Adrenal gland (tissue), 9 donors: ENCODE measurements at regions not wholly inside any gene's neighbourhood (a gene's known extent, or its start where the extent isn't known, plus 50 kb on each side); places are given as distances from the start of the nearest gene placed in this dataset.

ENCODE experiments used
- DNase-seq, 7 donors: peaks; one replicate each; pipeline ENCODE4 v3.0.0-alpha.2; 2019 to 2020
- H3K27ac ChIP-seq, 5 donors: fragments of 200-600 bp; sonication (generic) in 4 of 5; 1 replicate in 3 of 5; 2 replicates in 2 of 5; pipeline versions ENCODE4 v1.5.1 to v1.8.0; 2016 to 2020; ENCODE audit warnings: mild to moderate bottlenecking in 1 of 5
- H3K27me3 ChIP-seq: fragments of 200-600 bp; 2 replicates; pipeline ENCODE4 v1.8.0; 2021
- H3K36me3 ChIP-seq, 2 donors: fragments of 200-600 bp; replicated peaks in 1 of 2; 1 replicate in 1 of 2; 2 replicates in 1 of 2; pipeline versions ENCODE4 v1.5.1 to v1.8.0; 2018 to 2022
- H3K4me1 ChIP-seq, 2 donors: fragments of 200-600 bp; replicated peaks in 1 of 2; 1 replicate in 1 of 2; 2 replicates in 1 of 2; pipeline versions ENCODE4 v1.5.1 to v1.8.0; 2018 to 2021
- H3K4me3 ChIP-seq, 4 donors: fragments of 200-600 bp; sonication (generic) in 3 of 4; one replicate each; pipeline ENCODE4 v1.5.1; 2016 to 2018
- H3K9me3 ChIP-seq, 3 donors: fragments of 200-600 bp; sonication (generic) in 1 of 3; replicated peaks in 1 of 3; 1 replicate in 2 of 3; 2 replicates in 1 of 3; pipeline versions ENCODE4 v1.5.1 to v1.8.0; 2016 to 2021
- CTCF ChIP-seq, 6 experiments: fragments of 450-650 bp in 4 of 6; fragments of 200-600 bp in 2 of 6; sonication (generic) in 1 of 6; IDR thresholded peaks; 1 replicate in 5 of 6; 2 replicates in 1 of 6; pipeline versions ENCODE4 v1.5.1 to v1.8.0; 2016 to 2021; ENCODE audit warnings: antibody characterized with exemption in 6 of 6, mild to moderate bottlenecking in 2 of 6, moderate library complexity in 1 of 6
- POLR2A ChIP-seq, 2 donors: fragments of 450-650 bp; IDR thresholded peaks; one replicate each; pipeline ENCODE4 v1.6.1; 2017; ENCODE audit warnings: antibody characterized with exemption in 2 of 2, mild to moderate bottlenecking in 2 of 2, moderate library complexity in 1 of 2
- WGBS, 4 donors: extraction: QIAGEN DNeasy Blood & Tissue Kit in 2 of 4; methylation state at CpG; one replicate each; pipeline versions ENCODE4 v1.1.5 to v1.1.7; 2013 to 2017; 5-methylcytosine and 5-hydroxymethylcytosine counted together
- intact Hi-C, 2 donors: fragments of 100-400 bp; cut with DNase I; formaldehyde crosslinking; loops; one replicate each; pipeline versions ENCODE4 v1.14.1 to v1.15.0; 2022 to 2023
- donor health status: healthy with polysubstance abuse.
- donor health status: Bipolar disorder and iron deficiency.
- donor health status: DM: yes; HTN: yes; CAD: no.
- donor health status: DM: no; HTN: no; CAD: no.
- donor health status: DM: no; HTN: no; CAD: no.

GRCh38 chr15:39478996-39479395 is 101.9 kb upstream of the THBS1 start:
- Histone ChIP-seq H3K27me3 (no peaks in the 10 kb centered on the region), H3K4me3 (no peak overlapping the region), H3K27ac (no peak overlapping the region), H3K4me1 (no peaks in the 10 kb centered on the region), H3K9me3 (no peaks in the 10 kb centered on the region), H3K36me3 (no peaks in the 10 kb centered on the region)
- DNase-seq: no peak
- 64 to 80% (median 69%) methylated on average over 3 of the region's 3 CpGs for WGBS, 4 donors
- intact Hi-C loops: no loop called here
- no peak for TF ChIP-seq CTCF (IDR thresholded peaks at IDR 0.05)
- no peak for TF ChIP-seq POLR2A (IDR thresholded peaks at IDR 0.05)

GRCh38 chr15:39479911-39480310 is 101.0 kb upstream of the THBS1 start:
- DNase-seq: no peak
- TF ChIP-seq POLR2A (IDR thresholded peaks at IDR 0.05): no peak
- no peak for TF ChIP-seq CTCF (IDR thresholded peaks at IDR 0.05)
- intact Hi-C loops: no loop called here
- no peaks in the 10 kb centered on the region for H3K9me3 ChIP-seq
- no peaks in the 10 kb centered on the region for H3K36me3 ChIP-seq
- WGBS, 4 donors: 68 to 81% (median 74%) methylated on average over 2 of the region's 2 CpGs
- no peaks in the 10 kb centered on the region for H3K4me1 ChIP-seq
- no peaks in the 10 kb centered on the region for H3K27me3 ChIP-seq
- no peak overlapping the region for H3K4me3 ChIP-seq
- no peak overlapping the region for H3K27ac ChIP-seq

GRCh38 chr15:39482459-39482858 is 98.4 kb upstream of the THBS1 start:
- Histone ChIP-seq H3K9me3 (no peaks in the 10 kb centered on the region), H3K4me1 (no peaks in the 10 kb centered on the region), H3K4me3 (no peak overlapping the region), H3K36me3 (no peaks in the 10 kb centered on the region), H3K27ac (no peak overlapping the region), H3K27me3 (no peaks in the 10 kb centered on the region)
- intact Hi-C loops: no loop called here
- no peak for DNase-seq
- TF ChIP-seq POLR2A (IDR thresholded peaks at IDR 0.05) (no peak), CTCF (IDR thresholded peaks at IDR 0.05) (no peak)
- 58 to 64% (median 59%) methylated on average over 3 of the region's 3 CpGs for WGBS, 4 donors

GRCh38 chr15:39486621-39487457 is 94.0 kb upstream of the THBS1 start:
- Histone ChIP-seq H3K4me1 (no peaks in the 10 kb centered on the region), H3K27ac (peak overlapping the region in 1 of 5 donors; percentile 31), H3K9me3 (no peaks in the 10 kb centered on the region), H3K27me3 (no peaks in the 10 kb centered on the region), H3K4me3 (no peak overlapping the region), H3K36me3 (no peaks in the 10 kb centered on the region)
- TF ChIP-seq POLR2A (IDR thresholded peaks at IDR 0.05) (no peak), CTCF (IDR thresholded peaks at IDR 0.05) (no peak)
- WGBS, 4 donors: 67 to 83% (median 79%) methylated on average over 4 of the region's 4 CpGs
- intact Hi-C loops: no loop called here
- DNase-seq: no peak
